ENCODE measurements at regions not wholly inside any gene's neighbourhood (a gene's known extent, or its start where the extent isn't known, plus 50 kb on each side); places are given as distances from the start of the nearest gene placed in this dataset.
"Not testable (repeated sequence)": the region's sequence is repeated elsewhere in the genome, so short reads cannot be mapped to it uniquely, and the experiment has no call there.

GRCh38 chr6:60797831-60798230 lies 1488.2 kb downstream of the KHDRBS2 start:
- H3K9ac ChIP-seq (ENCODE audit: insufficient read depth in 1 of 2, low read depth in 2 of 2, low read length in 2 of 2); ATAC-seq; H3K79me2 ChIP-seq (ENCODE audit: control insufficient read depth, insufficient read depth, low read length); H3K36me3 ChIP-seq (ENCODE audit: control insufficient read depth, insufficient read depth, low read length); H3K4me3 ChIP-seq; POLR2A ChIA-PET; H3K4me1 ChIP-seq (replicated peaks in 1 of 2; ENCODE audit: control insufficient read depth in 2 of 2, insufficient read depth in 2 of 2, low read length in 2 of 2); H3K27ac ChIP-seq (ENCODE audit: extremely low read depth, low read depth, low read length); H3K27me3 ChIP-seq (ENCODE audit: control insufficient read depth in 2 of 2, insufficient read depth in 2 of 2, low read length in 2 of 2); in situ Hi-C loops (cut with MboI); H3K9me3 ChIP-seq (replicated peaks; ENCODE audit: control insufficient read depth, insufficient read depth, low read depth, low read length); H3K4me2 ChIP-seq (ENCODE audit: insufficient read depth, low read length); H4K20me1 ChIP-seq (replicated peaks; ENCODE audit: control insufficient read depth, insufficient read depth, low read length); BruUV-seq (replicated peaks); H2AFZ ChIP-seq (ENCODE audit: low read depth, low read length); intact Hi-C loops (cut with micrococcal nuclease); FAIRE-seq; CTCF ChIA-PET (ENCODE audit: low intra/inter-chr PET ratio); H3K9me1 ChIP-seq (ENCODE audit: control insufficient read depth, insufficient read depth, low read length); DNase-seq (ENCODE audit: extremely low read depth in 1 of 4, low spot score in 3 of 4): not testable (repeated sequence)

GRCh38 chr6:60789601-60790000 lies 1496.4 kb downstream of the KHDRBS2 start:
- DNase-seq (ENCODE audit: extremely low read depth in 1 of 4, low spot score in 3 of 4); FAIRE-seq; ATAC-seq; H2AFZ ChIP-seq (ENCODE audit: low read depth, low read length); CTCF ChIA-PET (ENCODE audit: low intra/inter-chr PET ratio); in situ Hi-C loops (cut with MboI); H3K36me3 ChIP-seq (ENCODE audit: control insufficient read depth, insufficient read depth, low read length); H3K9me3 ChIP-seq (replicated peaks; ENCODE audit: control insufficient read depth, insufficient read depth, low read depth, low read length); H3K27me3 ChIP-seq (ENCODE audit: control insufficient read depth in 2 of 2, insufficient read depth in 2 of 2, low read length in 2 of 2); H3K4me2 ChIP-seq (ENCODE audit: insufficient read depth, low read length); H3K4me1 ChIP-seq (replicated peaks in 1 of 2; ENCODE audit: control insufficient read depth in 2 of 2, insufficient read depth in 2 of 2, low read length in 2 of 2); BruUV-seq (replicated peaks); H3K9ac ChIP-seq (ENCODE audit: insufficient read depth in 1 of 2, low read depth in 2 of 2, low read length in 2 of 2); H4K20me1 ChIP-seq (replicated peaks; ENCODE audit: control insufficient read depth, insufficient read depth, low read length); H3K79me2 ChIP-seq (ENCODE audit: control insufficient read depth, insufficient read depth, low read length); intact Hi-C loops (cut with micrococcal nuclease); POLR2A ChIA-PET; H3K9me1 ChIP-seq (ENCODE audit: control insufficient read depth, insufficient read depth, low read length); H3K27ac ChIP-seq (ENCODE audit: extremely low read depth, low read depth, low read length); H3K4me3 ChIP-seq: not testable (repeated sequence)
- TF ChIP-seq CHD2 (IDR thresholded peaks at IDR 0.05; ENCODE audit: low read depth, low read length) = peak; percentile 32; the same call in 1 of the 2 replicates
- 2% methylated on average over 13 of the region's 13 CpGs for WGBS (ENCODE audit: insufficient coverage, low coverage, missing lambda C conversion rate)

DNA sequence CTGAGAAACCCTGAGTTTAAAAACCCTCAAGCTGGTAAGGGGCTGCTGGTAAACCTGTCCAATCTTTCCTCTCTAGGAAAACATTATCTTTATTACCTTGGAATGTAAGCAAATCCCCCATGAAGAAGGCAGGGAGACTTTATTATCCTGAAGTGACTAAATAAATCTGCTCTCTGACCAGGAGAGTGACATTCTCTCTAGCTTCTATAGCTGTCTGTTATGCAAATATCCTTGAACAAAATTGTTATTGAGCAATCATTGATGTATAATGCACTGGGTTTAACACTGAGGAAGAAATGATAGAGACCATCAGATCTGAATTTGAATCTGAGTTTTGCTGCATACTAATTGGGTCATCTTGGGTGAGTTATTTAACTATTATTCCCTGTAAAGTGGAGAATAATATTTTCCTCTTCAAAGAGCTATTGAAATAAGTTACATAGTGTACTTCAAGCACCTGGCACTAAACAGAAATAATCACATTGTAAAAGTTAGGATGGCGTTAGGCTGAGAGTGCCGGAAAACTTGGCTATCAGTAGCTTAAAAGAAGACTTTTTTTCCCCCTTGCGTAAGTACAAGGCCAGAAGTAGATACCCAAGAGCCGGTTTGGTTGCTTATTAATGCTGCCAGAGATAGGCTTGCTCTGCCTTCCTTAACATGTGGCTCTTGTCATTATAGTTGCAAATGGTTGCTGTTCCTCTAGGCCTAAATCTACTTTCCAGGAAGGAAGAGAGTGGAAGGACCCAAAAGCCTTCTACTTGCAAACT lies 1503.1 kb downstream of the KHDRBS2 start:
- DNase-seq (ENCODE audit: extremely low read depth in 1 of 4, low spot score in 3 of 4); H3K9me1 ChIP-seq (ENCODE audit: control insufficient read depth, insufficient read depth, low read length); CTCF ChIA-PET (ENCODE audit: low intra/inter-chr PET ratio); FAIRE-seq; H3K9ac ChIP-seq (ENCODE audit: insufficient read depth in 1 of 2, low read depth in 2 of 2, low read length in 2 of 2); H3K4me1 ChIP-seq (replicated peaks in 1 of 2; ENCODE audit: control insufficient read depth in 2 of 2, insufficient read depth in 2 of 2, low read length in 2 of 2); in situ Hi-C loops (cut with MboI); intact Hi-C loops (cut with micrococcal nuclease); H4K20me1 ChIP-seq (replicated peaks; ENCODE audit: control insufficient read depth, insufficient read depth, low read length); POLR2A ChIA-PET; H3K27me3 ChIP-seq (ENCODE audit: control insufficient read depth in 2 of 2, insufficient read depth in 2 of 2, low read length in 2 of 2); BruUV-seq (replicated peaks); H2AFZ ChIP-seq (ENCODE audit: low read depth, low read length); H3K4me3 ChIP-seq; ATAC-seq; H3K4me2 ChIP-seq (ENCODE audit: insufficient read depth, low read length); H3K36me3 ChIP-seq (ENCODE audit: control insufficient read depth, insufficient read depth, low read length); H3K9me3 ChIP-seq (replicated peaks; ENCODE audit: control insufficient read depth, insufficient read depth, low read depth, low read length); H3K79me2 ChIP-seq (ENCODE audit: control insufficient read depth, insufficient read depth, low read length); H3K27ac ChIP-seq (ENCODE audit: extremely low read depth, low read depth, low read length): not testable (repeated sequence)
- WGBS (ENCODE audit: insufficient coverage, low coverage, missing lambda C conversion rate) = 0% methylated on average over 4 of the region's 4 CpGs

GRCh38 chr6:60779591-60779990 lies 1506.4 kb downstream of the KHDRBS2 start:
- CTCF ChIA-PET (ENCODE audit: low intra/inter-chr PET ratio) = not testable (repeated sequence)

More at GRCh38 chr6:60779591-60779990, 1506.4 kb downstream of the KHDRBS2 start:
- H3K9me3 ChIP-seq (replicated peaks; ENCODE audit: control insufficient read depth, insufficient read depth, low read depth, low read length); H3K9me1 ChIP-seq (ENCODE audit: control insufficient read depth, insufficient read depth, low read length); H4K20me1 ChIP-seq (replicated peaks; ENCODE audit: control insufficient read depth, insufficient read depth, low read length); BruUV-seq (replicated peaks); DNase-seq (ENCODE audit: extremely low read depth in 1 of 4, low spot score in 3 of 4); H3K79me2 ChIP-seq (ENCODE audit: control insufficient read depth, insufficient read depth, low read length); H3K27me3 ChIP-seq (ENCODE audit: control insufficient read depth in 2 of 2, insufficient read depth in 2 of 2, low read length in 2 of 2); intact Hi-C loops (cut with micrococcal nuclease); H3K4me1 ChIP-seq (replicated peaks in 1 of 2; ENCODE audit: control insufficient read depth in 2 of 2, insufficient read depth in 2 of 2, low read length in 2 of 2); H2AFZ ChIP-seq (ENCODE audit: low read depth, low read length); POLR2A ChIA-PET; H3K36me3 ChIP-seq (ENCODE audit: control insufficient read depth, insufficient read depth, low read length); FAIRE-seq; in situ Hi-C loops (cut with MboI); H3K9ac ChIP-seq (ENCODE audit: insufficient read depth in 1 of 2, low read depth in 2 of 2, low read length in 2 of 2); H3K4me2 ChIP-seq (ENCODE audit: insufficient read depth, low read length); H3K4me3 ChIP-seq; ATAC-seq; H3K27ac ChIP-seq (ENCODE audit: extremely low read depth, low read depth, low read length): not testable (repeated sequence)
- 0% methylated on average over 3 of the region's 3 CpGs for WGBS (ENCODE audit: insufficient coverage, low coverage, missing lambda C conversion rate)
